GM18861 (cell line): ENCODE measurements at regions not wholly inside any gene's neighbourhood (a gene's known extent, or its start where the extent isn't known, plus 50 kb on each side); places are given as distances from the start of the nearest gene placed in this dataset.
A peak's percentile ranks its signal among the peaks of the same experiment; 100 is the strongest.

Source experiments
- ATAC-seq: cut with Tn5 transposase; IDR thresholded peaks from one replicate; pipeline ENCODE4 v1.9.1; 2021; ENCODE audit not compliant: unreplicated experiment

DNA sequence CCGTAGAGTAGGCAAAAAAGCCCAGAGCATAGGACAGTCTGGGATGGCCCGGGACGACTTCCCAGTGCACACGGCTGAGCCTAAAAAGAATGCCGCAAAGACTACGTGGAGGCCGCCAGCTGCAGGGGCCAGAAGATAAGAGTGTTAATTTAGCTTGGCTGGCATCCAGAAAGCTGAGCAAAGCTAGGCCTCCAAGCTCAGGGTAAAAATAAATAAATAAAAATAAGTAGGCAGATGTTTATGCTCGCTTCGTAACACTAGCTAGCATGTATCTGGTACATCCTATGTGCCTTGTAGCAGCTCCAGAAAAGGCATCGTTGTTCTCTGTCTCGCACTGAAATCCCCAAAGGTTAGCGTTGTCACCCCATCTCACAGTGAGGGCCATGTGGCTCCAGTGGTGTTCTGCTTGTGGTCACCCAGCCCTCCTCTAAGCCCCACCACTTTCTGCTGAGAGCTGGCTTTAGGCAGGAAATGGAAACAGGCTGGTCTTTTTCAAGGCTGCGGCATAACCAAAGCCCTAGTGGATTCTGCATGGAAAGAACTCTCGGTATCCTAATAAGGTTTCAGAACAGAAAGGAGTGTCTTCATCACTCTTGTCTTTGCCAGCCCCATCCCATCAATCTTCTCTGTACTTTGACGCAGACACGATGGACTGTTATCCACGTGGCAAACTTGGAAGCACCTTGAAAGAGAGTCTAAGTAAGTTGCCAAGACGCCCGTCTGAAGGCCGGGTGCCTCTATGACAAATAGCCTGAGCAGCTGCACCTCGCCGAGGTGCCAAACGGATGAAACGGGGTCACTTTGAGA lies 58.1 kb upstream of the MEF2A start:
- ATAC-seq, result peak; percentile 15

DNA sequence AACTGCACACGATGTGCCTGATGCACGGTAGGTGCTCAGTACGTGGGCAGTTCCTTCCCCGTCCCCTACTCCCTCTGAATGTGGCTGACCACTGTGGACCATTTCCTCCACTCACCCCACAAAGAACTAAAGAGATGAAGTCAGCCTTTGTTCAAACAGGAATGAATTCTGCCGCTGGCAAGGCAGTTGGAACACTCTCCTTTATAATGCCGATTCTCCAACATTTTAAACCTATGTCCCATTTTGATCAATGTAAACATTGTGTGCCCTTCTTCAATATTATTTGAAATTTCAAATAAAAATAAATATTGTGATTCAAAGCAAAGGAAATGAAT lies 57.5 kb upstream of the MEF2A start:
- ATAC-seq, result no peak

GRCh38 chr15:99508852-99509251 lies 56.9 kb upstream of the MEF2A start:
- no peak for ATAC-seq

GRCh38 chr15:99509686-99510461 lies 55.9 kb upstream of the MEF2A start:
- no peak for ATAC-seq

DNA sequence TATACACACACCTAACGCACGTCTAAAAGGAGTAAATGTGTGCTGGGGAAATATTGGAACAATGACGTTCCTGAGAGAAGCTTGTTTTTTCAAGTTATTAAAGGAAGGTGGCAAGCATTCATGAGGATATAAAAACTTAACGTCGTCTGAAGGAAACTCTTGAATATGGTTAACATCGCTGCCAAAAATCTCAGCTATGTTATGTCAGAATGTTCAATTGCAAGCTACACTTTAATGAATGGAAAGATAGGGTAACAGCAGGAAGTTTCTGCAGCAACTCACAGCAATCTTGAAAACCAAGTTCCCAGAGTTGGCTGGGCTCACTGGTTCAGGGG lies 54.3 kb upstream of the MEF2A start:
- no peak for ATAC-seq

DNA sequence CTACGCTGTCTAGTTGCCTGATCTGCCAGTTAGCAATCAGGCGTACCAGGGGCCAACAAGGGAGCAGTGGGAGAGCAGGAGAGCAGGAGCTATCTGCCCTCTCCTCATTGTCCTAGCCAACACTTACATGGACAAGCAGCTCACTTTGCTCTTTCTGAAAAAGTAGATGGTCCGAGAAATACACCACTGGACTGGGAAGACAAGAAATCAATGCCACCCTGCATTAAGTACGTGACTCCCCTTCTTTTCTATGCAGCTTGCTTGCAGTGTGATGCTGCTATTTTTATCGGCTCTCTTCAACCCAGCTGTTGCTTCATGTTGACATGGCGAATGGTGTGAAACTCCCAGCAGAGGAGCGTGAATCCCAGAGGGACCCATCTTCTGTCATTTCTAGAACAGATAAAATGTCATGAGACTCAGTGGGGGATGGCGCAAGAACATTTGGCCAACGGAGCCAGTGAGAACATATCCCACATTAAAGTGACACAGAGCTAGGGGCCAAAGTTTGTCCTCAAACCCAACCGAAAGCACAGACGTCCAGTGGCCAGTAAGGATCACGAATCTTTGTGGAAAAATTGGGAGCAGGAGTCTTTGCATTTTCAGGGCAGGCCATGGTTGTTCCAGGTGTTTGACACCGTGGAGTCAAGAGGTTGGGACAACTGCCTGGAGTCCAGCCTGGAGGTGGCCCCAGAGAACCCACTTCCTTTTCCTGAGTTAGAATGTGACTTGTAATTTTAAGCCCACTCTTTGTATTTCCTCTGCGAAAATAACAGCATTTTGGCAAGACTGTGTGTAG lies 53.7 kb upstream of the MEF2A start:
- ATAC-seq, result peak; percentile 62

DNA sequence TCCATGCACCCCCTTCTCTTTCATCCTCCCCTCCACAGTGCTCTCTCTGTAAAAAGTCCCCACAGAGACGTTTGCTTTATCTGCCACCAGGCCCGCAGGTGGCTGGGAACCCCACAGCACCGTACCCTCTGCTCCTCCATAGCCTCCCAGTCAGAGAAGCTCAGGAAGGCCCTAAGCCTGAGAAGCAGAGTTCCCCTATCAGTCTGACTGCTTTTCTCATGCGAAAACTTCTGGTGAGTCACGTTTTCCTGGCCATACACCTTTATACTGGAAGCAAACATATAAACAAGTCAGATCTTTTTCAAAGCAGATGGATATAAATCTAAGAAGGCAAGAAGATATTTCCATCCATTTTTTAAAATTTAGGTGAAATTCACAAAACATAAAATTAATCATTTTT lies 51.5 kb upstream of the MEF2A start:
- ATAC-seq, result no peak
